ENCODE measurements at regions not wholly inside any gene's neighbourhood (a gene's known extent, or its start where the extent isn't known, plus 50 kb on each side); places are given as distances from the start of the nearest gene placed in this dataset.
"Not testable (repeated sequence)": the region's sequence is repeated elsewhere in the genome, so short reads cannot be mapped to it uniquely, and the experiment has no call there.

DNA sequence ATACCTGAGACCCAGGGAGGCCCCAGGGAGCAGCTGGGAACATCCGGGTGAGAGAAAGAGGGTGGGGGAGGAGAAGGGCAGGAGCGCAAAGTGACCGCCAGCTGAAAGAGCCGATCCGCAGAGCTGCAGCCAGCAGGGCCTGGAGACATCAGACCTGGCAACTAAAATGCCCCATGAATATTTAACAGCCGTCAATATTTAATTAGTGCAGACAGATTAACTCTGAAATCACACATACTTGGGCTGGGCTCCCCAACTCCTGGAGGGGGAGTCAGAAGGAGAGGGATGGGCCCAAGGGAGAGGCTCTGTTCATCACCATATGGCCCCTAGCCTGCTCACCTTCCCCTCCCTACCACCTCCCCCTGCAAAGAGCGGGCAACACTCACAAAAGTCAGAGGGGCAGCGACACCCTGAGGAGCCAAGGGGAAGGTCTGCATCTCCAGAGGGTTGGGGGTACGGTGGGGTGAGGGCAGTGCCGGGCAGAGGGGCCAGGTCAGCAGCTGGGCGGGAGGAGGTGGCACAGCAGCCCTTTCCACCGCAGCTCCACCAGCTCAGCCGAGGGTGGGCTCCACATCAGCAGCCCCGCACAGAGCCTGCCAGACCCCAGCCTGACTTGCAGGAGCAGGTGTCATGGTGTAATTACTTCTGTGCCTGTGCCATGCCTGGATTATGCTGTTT is 61.9 kb upstream of the CCL1 start:
- Mint-ChIP-seq H3K9me3 (no peaks in the 10 kb centered on the region), H3K27ac (no peak overlapping the region), H3K36me3 (ENCODE audit: low read depth) (no peaks in the 10 kb centered on the region), H3K4me3 (no peak overlapping the region), H3K4me1 (peaks cover 5% of the 10 kb centered on the region), H3K27me3 (peaks cover 34% of the 10 kb centered on the region)
- POLR2A ChIA-PET: no interaction called here
- no peak for DNase-seq
- CTCF ChIA-PET: no interaction called here

DNA sequence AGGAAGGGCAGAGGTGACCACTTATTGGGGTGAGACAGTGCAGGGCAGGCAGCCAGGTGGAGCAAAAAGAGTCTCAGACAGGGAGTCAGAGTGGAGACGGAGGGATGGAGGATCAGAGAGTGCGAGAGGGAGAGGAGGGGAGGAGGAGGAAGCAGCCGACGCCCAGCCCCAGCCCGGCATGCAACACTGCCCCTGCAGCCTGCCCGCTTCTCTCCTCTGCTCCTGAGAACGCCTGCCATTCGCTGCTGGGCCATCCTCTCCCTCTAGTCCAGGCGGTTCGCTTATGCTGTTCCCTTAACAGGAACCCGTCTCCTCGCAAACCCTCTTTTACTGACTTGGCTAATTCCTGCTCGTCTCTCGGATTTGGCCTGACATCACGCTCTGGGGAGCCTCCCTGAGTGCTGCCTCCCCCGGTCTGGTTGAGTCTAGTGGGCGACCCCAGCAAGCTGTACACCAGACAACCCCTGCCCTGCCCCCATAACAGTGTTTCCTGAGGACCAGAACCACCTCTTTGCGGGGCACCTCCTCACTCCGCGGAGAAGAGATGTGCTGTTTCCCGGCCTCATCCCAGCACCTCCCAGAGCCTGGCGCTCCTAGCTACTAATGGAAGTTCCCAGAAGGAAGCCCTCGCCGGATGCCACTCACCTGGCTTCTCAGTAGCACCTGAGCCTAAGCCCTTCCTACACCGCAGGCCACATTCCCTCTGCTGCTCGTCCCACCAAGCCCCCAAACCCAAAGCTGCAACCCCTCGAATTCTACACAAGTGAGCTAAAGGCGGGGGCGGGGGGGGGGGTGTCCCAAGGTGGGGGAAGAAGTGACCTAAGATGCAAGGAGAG is 61.2 kb upstream of the CCL1 start:
- DNase-seq: no peak
- peaks cover 34% of the 10 kb centered on the region for H3K27me3 Mint-ChIP-seq
- no peak overlapping the region for H3K4me3 Mint-ChIP-seq
- CTCF ChIA-PET: no interaction called here
- POLR2A ChIA-PET: no interaction called here
- no peak overlapping the region for H3K27ac Mint-ChIP-seq
- H3K36me3 Mint-ChIP-seq (ENCODE audit: low read depth): no peaks in the 10 kb centered on the region
- no peaks in the 10 kb centered on the region for H3K9me3 Mint-ChIP-seq
- peaks cover 5% of the 10 kb centered on the region for H3K4me1 Mint-ChIP-seq

DNA sequence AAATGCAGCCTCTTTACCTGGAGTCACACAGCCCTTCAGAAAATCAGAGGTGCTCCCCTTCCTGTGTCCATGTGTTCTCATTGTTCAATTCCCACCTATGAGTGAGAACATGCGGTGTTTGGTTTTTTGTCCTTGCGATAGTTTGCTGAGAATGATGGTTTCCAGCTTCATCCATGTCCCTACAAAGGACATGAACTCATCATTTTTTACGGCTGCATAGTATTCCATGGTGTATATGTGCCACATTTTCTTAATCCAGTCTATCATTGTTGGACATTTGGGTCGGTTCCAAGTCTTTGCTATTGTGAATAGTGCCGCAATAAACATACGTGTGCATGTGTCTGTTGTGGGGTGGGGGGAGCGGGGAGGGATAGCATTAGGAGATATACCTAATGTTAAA is 60.3 kb upstream of the CCL1 start:
- CTCF ChIA-PET; H3K27ac Mint-ChIP-seq; H3K9me3 Mint-ChIP-seq; H3K36me3 Mint-ChIP-seq (ENCODE audit: low read depth); POLR2A ChIA-PET; H3K4me1 Mint-ChIP-seq; DNase-seq; H3K4me3 Mint-ChIP-seq: not testable (repeated sequence)
- H3K27me3 Mint-ChIP-seq: peaks cover 31% of the 10 kb centered on the region

DNA sequence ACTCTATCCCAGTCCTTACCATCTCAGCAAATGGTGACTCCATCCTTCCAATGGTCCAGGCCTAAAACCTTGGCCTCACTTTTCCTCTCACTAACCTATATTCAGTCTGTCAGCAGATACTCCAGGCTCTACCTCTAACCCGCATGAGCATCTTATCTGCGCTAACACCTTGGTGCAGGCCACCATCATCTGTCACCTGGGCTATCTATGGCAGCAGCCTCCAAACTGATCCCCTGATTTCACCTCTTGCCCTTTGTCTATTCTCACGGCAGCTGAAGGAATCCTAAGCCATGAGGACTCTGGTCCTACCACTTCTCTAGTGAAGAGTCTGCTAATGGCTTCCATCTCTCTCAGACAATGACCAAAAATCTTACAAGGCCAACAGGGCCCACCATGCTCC is 57.9 kb upstream of the CCL1 start:
- no peaks in the 10 kb centered on the region for H3K36me3 Mint-ChIP-seq (ENCODE audit: low read depth)
- peaks cover 31% of the 10 kb centered on the region for H3K27me3 Mint-ChIP-seq
- H3K4me1 Mint-ChIP-seq: peaks cover 2% of the 10 kb centered on the region
- no peak for DNase-seq
- no peak overlapping the region for H3K27ac Mint-ChIP-seq
- ChIA-PET POLR2A (no interaction called here), CTCF (interaction anchor here (1.2 to 1.4 kb wide), 2 partner anchors 18 to 95 kb away, joined by 3 read pairs; no protein-coding TSS in a partner anchor)
- no peaks in the 10 kb centered on the region for H3K9me3 Mint-ChIP-seq
- no peak overlapping the region for H3K4me3 Mint-ChIP-seq

DNA sequence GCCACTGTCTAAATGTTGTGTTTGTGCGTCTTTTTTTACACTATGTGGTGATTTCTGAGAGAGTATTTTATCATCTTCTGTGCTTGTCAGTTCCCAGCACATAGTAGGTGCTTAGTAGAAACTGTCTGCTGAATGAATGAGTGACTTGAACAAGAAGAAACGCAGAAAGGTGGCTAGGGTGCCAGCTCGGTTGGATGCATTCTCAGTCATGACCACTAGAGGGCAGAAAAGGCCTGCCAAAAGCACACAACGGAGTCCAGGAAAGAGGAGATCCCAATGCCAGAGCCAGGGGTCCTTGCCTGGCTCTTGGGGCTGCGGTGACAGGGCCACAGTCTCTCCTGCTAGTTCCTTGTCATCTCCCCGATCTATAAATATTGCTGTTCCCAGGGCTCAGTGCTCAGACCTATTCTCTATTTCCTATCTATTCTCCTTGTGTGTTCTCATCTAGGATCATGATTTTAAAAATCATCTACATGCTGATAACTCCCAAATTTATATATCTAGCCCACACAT is 57.3 kb upstream of the CCL1 start:
- Mint-ChIP-seq H3K4me3 (no peak overlapping the region), H3K27ac (no peak overlapping the region)

DNA sequence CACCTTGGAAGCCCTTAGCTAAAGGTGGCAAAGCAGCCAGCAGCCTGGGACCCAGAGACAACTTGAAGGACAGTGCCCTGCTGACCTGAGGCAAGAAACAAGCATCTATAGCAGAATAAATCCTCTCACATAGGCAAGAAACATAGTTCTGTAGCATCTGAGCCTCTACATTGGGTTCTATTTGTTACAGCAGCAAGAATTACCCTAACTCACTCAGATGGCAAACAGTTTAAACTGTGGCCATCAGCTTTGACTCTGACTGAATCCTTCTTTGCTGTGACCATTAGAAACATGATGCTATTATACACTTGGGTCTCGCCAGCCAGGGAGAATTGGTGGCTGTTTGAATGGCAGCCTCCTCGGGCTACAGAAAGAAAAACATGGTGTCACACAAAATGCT is 53.1 kb upstream of the CCL1 start:
- Mint-ChIP-seq H3K27me3 (peaks cover 28% of the 10 kb centered on the region), H3K4me1 (peaks cover 6% of the 10 kb centered on the region), H3K27ac (no peak overlapping the region), H3K4me3 (no peak overlapping the region), H3K9me3 (no peaks in the 10 kb centered on the region), H3K36me3 (ENCODE audit: low read depth) (no peaks in the 10 kb centered on the region)
- ChIA-PET CTCF (interaction anchor here (1.2 kb wide), 1 partner anchor 704 kb away, joined by 3 read pairs; the partner anchor contains the start of gene RAD51D), POLR2A (no interaction called here)
- no peak for DNase-seq

More for the DNA sequence above, 57.3 kb upstream of the CCL1 start:
- POLR2A ChIA-PET: no interaction called here
- H3K9me3 Mint-ChIP-seq: no peaks in the 10 kb centered on the region
- H3K27me3 Mint-ChIP-seq: peaks cover 32% of the 10 kb centered on the region
- H3K36me3 Mint-ChIP-seq (ENCODE audit: low read depth): no peaks in the 10 kb centered on the region
- peaks cover 2% of the 10 kb centered on the region for H3K4me1 Mint-ChIP-seq
- CTCF ChIA-PET: interaction anchor here (1.2 to 1.4 kb wide), 5 partner anchors 18 to 218 kb away, joined by 3 read pairs; no protein-coding TSS in a partner anchor
- DNase-seq: peak; percentile 71

DNA sequence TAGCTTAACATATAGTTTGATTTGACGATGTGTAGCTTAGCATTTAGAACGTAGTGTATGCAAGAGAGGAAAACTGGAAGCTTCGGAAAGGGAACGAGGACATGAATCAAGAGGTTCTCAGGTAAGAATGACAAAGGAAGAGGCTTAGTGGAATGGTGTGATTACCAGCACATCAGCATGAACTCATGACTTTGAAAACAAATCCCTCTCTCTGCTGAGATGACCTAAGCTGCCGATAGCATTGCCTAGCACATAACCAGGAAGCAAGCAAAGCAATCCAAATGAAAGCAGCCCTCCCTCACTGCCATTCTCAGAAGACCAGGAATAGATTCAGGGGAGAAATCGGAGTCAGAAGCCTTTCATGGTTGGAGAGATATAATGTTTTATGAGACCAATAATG is 51.3 kb upstream of the CCL1 start:
- H3K4me3 Mint-ChIP-seq: no peak overlapping the region
- no peaks in the 10 kb centered on the region for H3K9me3 Mint-ChIP-seq
- POLR2A ChIA-PET: no interaction called here
- DNase-seq: no peak
- no peaks in the 10 kb centered on the region for H3K36me3 Mint-ChIP-seq (ENCODE audit: low read depth)
- H3K27ac Mint-ChIP-seq: no peak overlapping the region
- H3K27me3 Mint-ChIP-seq: peaks cover 32% of the 10 kb centered on the region
- CTCF ChIA-PET: no interaction called here
- H3K4me1 Mint-ChIP-seq: peaks cover 6% of the 10 kb centered on the region

DNA sequence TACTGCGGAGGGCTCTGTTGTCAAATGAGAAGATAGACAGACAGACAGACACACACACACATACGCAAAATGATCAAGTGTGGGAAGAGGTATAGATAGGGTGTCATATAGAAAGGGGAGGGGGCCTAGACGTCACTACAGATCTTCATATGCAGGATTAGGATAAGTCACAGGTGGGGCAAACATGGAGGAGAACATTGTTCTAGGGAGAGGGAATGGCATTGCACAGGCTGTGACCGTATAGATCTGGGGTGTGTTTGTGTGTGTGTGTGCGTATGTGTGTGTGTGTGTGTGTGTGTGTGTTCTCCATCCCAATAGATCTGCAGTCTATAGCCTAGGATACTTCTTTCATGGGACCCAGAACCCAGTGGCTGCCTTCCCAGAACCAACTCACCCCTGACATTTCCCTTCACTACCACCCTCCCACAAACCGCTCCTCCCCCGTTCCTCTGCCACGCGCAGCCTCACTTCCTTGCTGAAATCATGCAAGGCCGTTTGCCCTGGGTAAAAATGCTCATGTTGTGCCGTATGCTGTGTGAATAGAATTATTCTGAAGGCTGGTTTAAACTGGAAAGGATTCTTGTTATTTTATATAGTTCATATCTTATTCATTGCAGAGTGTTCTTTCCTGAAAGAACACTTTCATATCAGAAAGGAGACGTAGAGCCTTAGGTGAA is 50.5 kb upstream of the CCL1 start:
- Mint-ChIP-seq H3K36me3 (ENCODE audit: low read depth) (no peaks in the 10 kb centered on the region), H3K4me1 (peaks cover 8% of the 10 kb centered on the region), H3K27ac (no peak overlapping the region), H3K4me3 (no peak overlapping the region), H3K27me3 (peaks cover 34% of the 10 kb centered on the region), H3K9me3 (no peaks in the 10 kb centered on the region)
- CTCF ChIA-PET: no interaction called here
- POLR2A ChIA-PET: no interaction called here
- no peak for DNase-seq

DNA sequence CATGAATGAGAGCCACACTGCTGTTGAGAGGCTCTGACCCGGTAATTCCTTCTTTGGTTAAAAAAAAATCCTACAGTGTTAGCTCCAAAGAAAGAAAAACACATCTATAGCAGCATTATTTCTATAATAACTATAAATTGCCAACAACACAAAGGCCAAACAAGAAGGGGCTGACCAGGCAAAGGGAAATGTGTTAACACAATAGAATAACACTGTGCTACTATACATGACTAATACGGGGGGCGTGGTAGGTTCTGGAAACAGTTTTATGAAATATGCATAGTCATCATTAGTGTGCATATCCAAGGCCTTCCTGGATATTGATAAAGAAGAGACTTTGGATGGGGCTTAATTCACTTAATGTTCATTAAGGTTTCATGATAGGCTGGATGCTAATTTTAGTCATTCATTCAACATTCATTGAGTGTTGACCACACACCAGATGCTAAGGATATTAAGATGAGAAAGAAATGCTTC is 50.0 kb upstream of the CCL1 start:
- DNase-seq: no peak
- Mint-ChIP-seq H3K4me1 (peaks cover 11% of the 10 kb centered on the region), H3K9me3 (no peaks in the 10 kb centered on the region), H3K4me3 (no peak overlapping the region), H3K27ac (no peak overlapping the region), H3K36me3 (ENCODE audit: low read depth) (no peaks in the 10 kb centered on the region), H3K27me3 (peaks cover 39% of the 10 kb centered on the region)
- ChIA-PET CTCF (no interaction called here), POLR2A (no interaction called here)

Measured in activated CD4-positive, alpha-beta T cell treated with anti-CD3 and anti-CD28 coated beads, Interleukin-2, amount 10 ng/mL, durations not matched to agents 7 days and 5 days (primary cell).